ENCODE measurements at regions not wholly inside any gene's neighbourhood (a gene's known extent, or its start where the extent isn't known, plus 50 kb on each side); places are given as distances from the start of the nearest gene placed in this dataset.

DNA sequence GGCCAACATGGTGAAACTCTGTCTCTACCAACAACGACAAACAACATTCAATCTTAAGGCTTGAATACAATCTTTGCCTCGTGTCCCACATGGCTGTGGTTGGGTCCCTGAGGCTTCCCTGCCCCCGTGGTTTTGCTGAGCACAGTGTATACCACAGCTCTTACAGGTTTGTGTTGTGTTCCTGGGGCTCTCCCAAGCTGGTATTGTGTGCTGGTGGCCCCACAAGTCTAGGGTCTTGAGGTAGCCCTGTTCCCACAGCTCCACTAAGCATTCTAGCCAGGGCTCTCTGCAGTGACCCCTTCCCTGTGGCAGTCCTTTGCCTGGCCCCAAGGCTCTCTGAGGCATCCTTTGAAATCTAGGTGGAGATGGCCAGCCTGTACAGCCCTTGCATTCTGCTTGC, 68.0 kb upstream of the CCNY start:
- intact Hi-C loops (cut with micrococcal nuclease; ENCODE audit: unreplicated experiment) (no loop called here), in situ Hi-C loops (cut with MboI) (no loop called here)
- ChIA-PET RAD21 (ENCODE audit: unreplicated experiment) (no interaction called here), POLR2A (no interaction called here), CTCF (no interaction called here), SMC1A (ENCODE audit: uncharacterized antibody, unreplicated experiment) (no interaction called here)
- no peak for ATAC-seq
- Histone ChIP-seq H3K79me2 (ENCODE audit: control insufficient read depth, insufficient read depth, low read length) (no peaks in the 10 kb centered on the region), H3K27me3 (replicated peaks in 1 of 2; ENCODE audit: control insufficient read depth in 2 of 2, insufficient read depth in 2 of 2, low read length in 1 of 2) (no peaks in the 10 kb centered on the region), H3K4me3 (no peak overlapping the region), H3K9ac (ENCODE audit: control insufficient read depth, insufficient read depth, low read length) (no peak overlapping the region), H3K4me2 (ENCODE audit: control insufficient read depth, insufficient read depth) (no peak overlapping the region), H3K4me1 (ENCODE audit: control insufficient read depth, insufficient read depth, low read length) (no peaks in the 10 kb centered on the region), H3K36me3 (ENCODE audit: control insufficient read depth in 2 of 2, insufficient read depth in 2 of 2, low read length in 1 of 2) (no peaks in the 10 kb centered on the region), H2AFZ (ENCODE audit: control insufficient read depth, low read depth, low read length) (no peak overlapping the region), H4K20me1 (ENCODE audit: control insufficient read depth, insufficient read depth) (no peaks in the 10 kb centered on the region), H3K9me3 (replicated peaks; ENCODE audit: control insufficient read depth, insufficient read depth, low read length) (no peaks in the 10 kb centered on the region; the same call in 2 of the 3 replicates), H3K27ac (ENCODE audit: control insufficient read depth, insufficient read depth) (no peak overlapping the region)
- no peak for DNase-seq (ENCODE audit: low read depth, low spot score)
- BruUV-seq (replicated peaks): no TSS peak
- WGBS (ENCODE audit: insufficient coverage, insufficient replicate concordance, low lambda C conversion rate, missing lambda C conversion rate): 6% methylated on average over 3 of the region's 3 CpGs
- TF ChIP-seq, protein P1, sequence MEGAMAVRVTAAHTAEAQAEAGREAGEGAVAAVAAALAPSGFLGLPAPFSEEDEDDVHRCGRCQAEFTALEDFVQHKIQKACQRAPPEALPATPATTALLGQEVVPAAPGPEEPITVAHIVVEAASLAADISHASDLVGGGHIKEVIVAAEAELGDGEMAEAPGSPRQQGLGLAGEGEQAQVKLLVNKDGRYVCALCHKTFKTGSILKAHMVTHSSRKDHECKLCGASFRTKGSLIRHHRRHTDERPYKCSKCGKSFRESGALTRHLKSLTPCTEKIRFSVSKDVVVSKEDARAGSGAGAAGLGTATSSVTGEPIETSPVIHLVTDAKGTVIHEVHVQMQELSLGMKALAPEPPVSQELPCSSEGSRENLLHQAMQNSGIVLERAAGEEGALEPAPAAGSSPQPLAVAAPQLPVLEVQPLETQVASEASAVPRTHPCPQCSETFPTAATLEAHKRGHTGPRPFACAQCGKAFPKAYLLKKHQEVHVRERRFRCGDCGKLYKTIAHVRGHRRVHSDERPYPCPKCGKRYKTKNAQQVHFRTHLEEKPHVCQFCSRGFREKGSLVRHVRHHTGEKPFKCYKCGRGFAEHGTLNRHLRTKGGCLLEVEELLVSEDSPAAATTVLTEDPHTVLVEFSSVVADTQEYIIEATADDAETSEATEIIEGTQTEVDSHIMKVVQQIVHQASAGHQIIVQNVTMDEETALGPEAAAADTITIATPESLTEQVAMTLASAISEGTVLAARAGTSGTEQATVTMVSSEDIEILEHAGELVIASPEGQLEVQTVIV (IDR thresholded peaks at IDR 0.05; ENCODE audit: borderline replicate concordance, partially characterized antibody): no peak
- no peak for TF ChIP-seq FOXM1 (IDR thresholded peaks at IDR 0.05; ENCODE audit: low read depth, low read length)
- TF ChIP-seq, protein P2, sequence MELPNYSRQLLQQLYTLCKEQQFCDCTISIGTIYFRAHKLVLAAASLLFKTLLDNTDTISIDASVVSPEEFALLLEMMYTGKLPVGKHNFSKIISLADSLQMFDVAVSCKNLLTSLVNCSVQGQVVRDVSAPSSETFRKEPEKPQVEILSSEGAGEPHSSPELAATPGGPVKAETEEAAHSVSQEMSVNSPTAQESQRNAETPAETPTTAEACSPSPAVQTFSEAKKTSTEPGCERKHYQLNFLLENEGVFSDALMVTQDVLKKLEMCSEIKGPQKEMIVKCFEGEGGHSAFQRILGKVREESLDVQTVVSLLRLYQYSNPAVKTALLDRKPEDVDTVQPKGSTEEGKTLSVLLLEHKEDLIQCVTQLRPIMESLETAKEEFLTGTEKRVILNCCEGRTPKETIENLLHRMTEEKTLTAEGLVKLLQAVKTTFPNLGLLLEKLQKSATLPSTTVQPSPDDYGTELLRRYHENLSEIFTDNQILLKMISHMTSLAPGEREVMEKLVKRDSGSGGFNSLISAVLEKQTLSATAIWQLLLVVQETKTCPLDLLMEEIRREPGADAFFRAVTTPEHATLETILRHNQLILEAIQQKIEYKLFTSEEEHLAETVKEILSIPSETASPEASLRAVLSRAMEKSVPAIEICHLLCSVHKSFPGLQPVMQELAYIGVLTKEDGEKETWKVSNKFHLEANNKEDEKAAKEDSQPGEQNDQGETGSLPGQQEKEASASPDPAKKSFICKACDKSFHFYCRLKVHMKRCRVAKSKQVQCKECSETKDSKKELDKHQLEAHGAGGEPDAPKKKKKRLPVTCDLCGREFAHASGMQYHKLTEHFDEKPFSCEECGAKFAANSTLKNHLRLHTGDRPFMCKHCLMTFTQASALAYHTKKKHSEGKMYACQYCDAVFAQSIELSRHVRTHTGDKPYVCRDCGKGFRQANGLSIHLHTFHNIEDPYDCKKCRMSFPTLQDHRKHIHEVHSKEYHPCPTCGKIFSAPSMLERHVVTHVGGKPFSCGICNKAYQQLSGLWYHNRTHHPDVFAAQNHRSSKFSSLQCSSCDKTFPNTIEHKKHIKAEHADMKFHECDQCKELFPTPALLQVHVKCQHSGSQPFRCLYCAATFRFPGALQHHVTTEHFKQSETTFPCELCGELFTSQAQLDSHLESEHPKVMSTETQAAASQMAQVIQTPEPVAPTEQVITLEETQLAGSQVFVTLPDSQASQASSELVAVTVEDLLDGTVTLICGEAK (IDR thresholded peaks at IDR 0.05; ENCODE audit: borderline replicate concordance): no peak
- no peak for TF ChIP-seq LARP7 (IDR thresholded peaks at IDR 0.05)
- no peak for TF ChIP-seq NFIC (IDR thresholded peaks at IDR 0.05; ENCODE audit: low read depth, low read length)
- no peak for TF ChIP-seq RFX5 (IDR thresholded peaks at IDR 0.05; ENCODE audit: low read depth, low read length)
- FAIRE-seq: no peak
